ENCODE measurements at regions not wholly inside any gene's neighbourhood (a gene's known extent, or its start where the extent isn't known, plus 50 kb on each side); places are given as distances from the start of the nearest gene placed in this dataset.

GRCh38 chr9:79257228-79257781 is 314.5 kb upstream of the TLE4 start:
- TF ChIP-seq EZH2 (optimal IDR thresholded peaks at IDR 0.05; ENCODE audit: low read depth, low read length) (no peak), CTCF (IDR thresholded peaks at IDR 0.05; ENCODE audit: low read length) (no peak), EZH2phosphoT487 (IDR thresholded peaks at IDR 0.05; ENCODE audit: low read length) (no peak)

DNA sequence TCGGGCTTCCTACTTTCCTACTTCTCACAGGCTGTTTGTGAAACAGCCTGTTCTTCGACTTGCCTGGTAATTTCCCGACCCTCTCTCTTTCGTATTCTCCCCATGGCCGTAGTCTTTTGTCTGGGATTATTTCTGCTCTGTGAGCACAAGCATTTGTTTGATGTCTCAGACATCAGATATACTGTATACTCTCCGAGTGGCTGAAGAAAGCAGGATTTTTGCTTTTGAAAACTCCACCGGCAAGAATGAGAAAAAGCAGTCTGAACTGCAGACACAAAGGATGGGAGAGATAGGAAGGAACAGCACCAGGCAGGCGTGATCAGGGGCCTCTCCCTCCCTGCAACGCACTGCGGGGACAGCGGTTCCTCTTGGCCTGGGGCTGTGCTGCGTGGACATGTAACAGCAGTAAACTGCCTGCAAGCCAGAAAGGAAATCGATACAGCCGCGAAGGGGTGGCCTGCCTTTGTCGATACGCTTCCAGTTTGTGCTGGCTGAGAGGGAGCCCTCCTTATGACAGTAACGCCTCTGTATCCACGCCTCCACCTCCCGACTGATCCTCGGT is 313.9 kb upstream of the TLE4 start:
- Histone ChIP-seq H2AFZ (ENCODE audit: low read length) (no peak overlapping the region), H3K4me2 (ENCODE audit: low read depth, low read length) (no peak overlapping the region), H3F3A (ENCODE audit: insufficient read depth, low read length) (no peaks in the 10 kb centered on the region), H3K36me3 (replicated peaks; ENCODE audit: insufficient read depth, low read length) (no peaks in the 10 kb centered on the region), H3K4me3 (ENCODE audit: low read length) (no peak overlapping the region), H3K27me3 (replicated peaks; ENCODE audit: insufficient read depth, low read length) (no peaks in the 10 kb centered on the region), H3K9me2 (replicated peaks; ENCODE audit: insufficient read depth, low read length) (no peaks in the 10 kb centered on the region), H3K27ac (ENCODE audit: low read length) (no peak overlapping the region), H3K4me1 (ENCODE audit: low read length) (no peaks in the 10 kb centered on the region), H3K79me2 (ENCODE audit: low read length) (no peaks in the 10 kb centered on the region), H4K20me1 (ENCODE audit: insufficient read depth, low read length) (no peaks in the 10 kb centered on the region), H3K9ac (ENCODE audit: low read length) (no peak overlapping the region), H3K9me3 (replicated peaks; ENCODE audit: insufficient read depth, low read length) (no peaks in the 10 kb centered on the region)
- no peak for DNase-seq
- no peak for TF ChIP-seq CTCF (IDR thresholded peaks at IDR 0.05; ENCODE audit: low read length)
- no peak for TF ChIP-seq EZH2phosphoT487 (IDR thresholded peaks at IDR 0.05; ENCODE audit: low read length)

More at GRCh38 chr9:79257228-79257781, 314.5 kb upstream of the TLE4 start:
- Histone ChIP-seq H2AFZ (ENCODE audit: low read length) (no peak overlapping the region), H3K4me2 (ENCODE audit: low read depth, low read length) (no peak overlapping the region), H3F3A (ENCODE audit: insufficient read depth, low read length) (no peaks in the 10 kb centered on the region), H3K4me3 (ENCODE audit: low read length) (no peak overlapping the region), H4K20me1 (ENCODE audit: insufficient read depth, low read length) (no peaks in the 10 kb centered on the region), H3K79me2 (ENCODE audit: low read length) (no peaks in the 10 kb centered on the region), H3K27ac (ENCODE audit: low read length) (no peak overlapping the region), H3K9me3 (replicated peaks; ENCODE audit: insufficient read depth, low read length) (no peaks in the 10 kb centered on the region), H3K27me3 (replicated peaks; ENCODE audit: insufficient read depth, low read length) (no peaks in the 10 kb centered on the region), H3K4me1 (ENCODE audit: low read length) (no peaks in the 10 kb centered on the region), H3K36me3 (replicated peaks; ENCODE audit: insufficient read depth, low read length) (no peaks in the 10 kb centered on the region), H3K9me2 (replicated peaks; ENCODE audit: insufficient read depth, low read length) (no peaks in the 10 kb centered on the region), H3K9ac (ENCODE audit: low read length) (no peak overlapping the region)
- DNase-seq: no peak

DNA sequence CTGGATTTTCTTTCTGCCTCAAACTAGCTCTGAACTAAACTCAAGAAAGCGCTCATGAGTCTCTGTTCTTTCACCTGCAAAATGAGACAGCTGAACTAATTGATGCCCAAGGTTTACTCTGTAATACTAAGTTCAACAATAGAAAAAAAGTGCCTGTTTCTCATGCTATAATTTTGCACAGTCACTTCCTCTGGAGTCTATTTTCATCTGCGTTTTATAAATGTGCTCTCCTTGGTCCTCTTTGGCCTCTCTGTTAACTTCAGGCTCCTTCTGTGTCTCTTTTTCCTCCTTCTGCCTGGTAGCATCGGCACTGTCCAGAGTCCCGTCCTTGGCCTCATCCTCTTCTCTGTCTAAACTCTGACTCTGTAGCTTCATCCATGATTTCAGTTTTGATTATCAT is 311.9 kb upstream of the TLE4 start:
- Histone ChIP-seq H3K27me3 (replicated peaks; ENCODE audit: insufficient read depth, low read length) (no peaks in the 10 kb centered on the region), H3K36me3 (replicated peaks; ENCODE audit: insufficient read depth, low read length) (no peaks in the 10 kb centered on the region), H3K4me2 (ENCODE audit: low read depth, low read length) (no peak overlapping the region), H2AFZ (ENCODE audit: low read length) (no peak overlapping the region), H3K4me3 (ENCODE audit: low read length) (no peak overlapping the region), H3K9me2 (replicated peaks; ENCODE audit: insufficient read depth, low read length) (no peaks in the 10 kb centered on the region), H3F3A (ENCODE audit: insufficient read depth, low read length) (no peaks in the 10 kb centered on the region), H3K9ac (ENCODE audit: low read length) (no peak overlapping the region), H3K4me1 (ENCODE audit: low read length) (no peaks in the 10 kb centered on the region), H3K9me3 (replicated peaks; ENCODE audit: insufficient read depth, low read length) (no peaks in the 10 kb centered on the region), H4K20me1 (ENCODE audit: insufficient read depth, low read length) (no peaks in the 10 kb centered on the region), H3K27ac (ENCODE audit: low read length) (no peak overlapping the region), H3K79me2 (ENCODE audit: low read length) (no peaks in the 10 kb centered on the region)
- DNase-seq: no peak
- TF ChIP-seq EZH2phosphoT487 (IDR thresholded peaks at IDR 0.05; ENCODE audit: low read length) (no peak), CTCF (IDR thresholded peaks at IDR 0.05; ENCODE audit: low read length) (no peak), EZH2 (optimal IDR thresholded peaks at IDR 0.05; ENCODE audit: low read depth, low read length) (no peak)
